ENCODE measurements at regions not wholly inside any gene's neighbourhood (a gene's known extent, or its start where the extent isn't known, plus 50 kb on each side); places are given as distances from the start of the nearest gene placed in this dataset.
A peak's percentile ranks its signal among the peaks of the same experiment; 100 is the strongest.

DNA sequence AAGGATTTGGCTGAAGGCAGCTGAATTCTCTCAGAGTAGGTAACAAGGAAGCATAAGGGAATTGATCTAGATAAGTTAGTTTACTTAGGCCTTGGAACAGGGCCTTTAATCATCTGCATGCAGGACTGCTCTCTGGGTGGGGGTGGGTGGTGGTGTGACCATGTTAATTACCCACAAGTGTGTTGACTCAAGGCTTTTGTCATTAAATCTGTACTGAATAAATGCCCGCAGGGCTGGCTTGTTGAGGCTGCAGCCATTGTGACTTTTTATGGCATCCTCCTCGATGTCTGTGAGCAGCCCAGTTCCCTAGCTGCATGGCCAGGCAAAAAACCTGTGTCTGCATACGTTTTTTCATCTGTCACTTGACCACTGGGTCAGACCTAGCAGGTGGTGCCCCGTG lies 63.5 kb upstream of the ASCC3 start:
- no peak for DNase-seq (ENCODE audit: low spot score)
- ATAC-seq: no peak

DNA sequence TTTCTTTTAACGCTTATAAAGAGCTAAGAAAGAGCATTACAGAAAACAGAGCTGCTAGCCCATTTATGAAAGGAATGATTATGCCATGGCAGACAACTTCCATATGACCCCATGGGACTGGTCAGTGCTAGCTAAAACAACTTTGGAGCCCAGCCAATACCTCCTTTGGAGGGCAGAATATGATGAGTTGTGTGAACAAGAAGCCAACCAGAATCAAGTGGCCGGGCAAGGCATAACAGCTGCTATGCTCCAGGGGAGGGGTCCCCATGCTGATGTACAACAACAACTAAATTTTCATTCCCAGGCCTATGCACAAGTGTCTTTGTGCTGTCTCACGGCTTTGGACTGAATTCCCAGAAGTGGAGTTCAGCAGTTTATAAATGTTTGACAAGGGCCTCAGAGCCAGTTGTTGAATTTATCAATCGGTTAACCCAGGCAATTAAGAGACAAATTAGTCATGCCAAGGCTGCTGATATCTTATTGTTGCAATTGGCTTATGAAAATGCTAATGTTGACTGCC lies 65.0 kb upstream of the ASCC3 start:
- no peak for ATAC-seq

DNA sequence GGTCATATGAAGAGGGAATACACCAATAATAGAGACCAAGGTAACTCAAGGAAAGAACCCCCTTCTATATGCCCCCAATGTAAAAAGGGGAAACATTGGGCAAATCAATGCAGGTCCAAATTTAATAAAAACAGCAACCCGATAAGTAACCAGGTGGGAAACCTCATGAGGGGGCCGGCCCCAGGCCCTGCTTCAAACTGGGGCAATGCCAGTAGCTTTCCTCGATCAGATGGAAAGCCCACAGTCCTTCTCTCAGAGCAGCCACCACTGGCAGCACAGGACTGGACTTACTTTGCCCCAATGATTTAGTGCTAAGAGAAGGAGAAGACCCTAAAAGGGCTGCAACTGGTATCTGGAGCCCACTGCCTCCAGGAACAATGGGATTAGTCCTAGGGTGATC lies 65.6 kb upstream of the ASCC3 start:
- DNase-seq (ENCODE audit: low spot score) (no peak), ATAC-seq (no peak)

More for the DNA sequence above, 65.0 kb upstream of the ASCC3 start:
- no peak for DNase-seq (ENCODE audit: low spot score)

- DNase-seq (ENCODE audit: low spot score): no peak
- peak; percentile 67 for ATAC-seq
Measured at GRCh38 chr6:100948381-100949133, 67.4 kb upstream of the ASCC3 start.

GRCh38 chr6:100952006-100952405 lies 70.9 kb upstream of the ASCC3 start:
- no peak for ATAC-seq
- no peak for DNase-seq (ENCODE audit: low spot score)

DNA sequence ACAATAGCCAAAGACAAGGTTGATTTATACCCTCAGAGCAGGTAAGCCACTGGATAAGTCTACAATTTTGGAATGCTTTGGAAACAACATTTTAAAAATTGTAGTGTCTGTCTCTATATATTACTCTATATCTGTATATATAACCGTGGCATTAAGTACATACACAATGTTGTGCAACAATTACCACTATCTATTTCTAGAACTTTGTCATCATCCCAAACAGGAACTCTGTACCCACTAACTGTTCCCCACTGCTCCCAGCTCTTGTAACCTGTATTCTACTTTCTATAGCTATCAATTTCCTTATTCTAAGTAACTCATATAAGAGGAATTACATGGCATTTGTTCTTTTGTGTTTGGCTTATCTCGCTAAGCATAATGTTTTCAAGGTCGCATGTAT lies 78.2 kb upstream of the ASCC3 start:
- ATAC-seq (no peak), DNase-seq (ENCODE audit: low spot score) (no peak)

- ATAC-seq (no peak), DNase-seq (ENCODE audit: low spot score) (no peak)
Measured at GRCh38 chr6:100962466-100962865, 81.3 kb upstream of the ASCC3 start.

GRCh38 chr6:100965067-100965466 lies 83.9 kb upstream of the ASCC3 start:
- DNase-seq (ENCODE audit: low spot score): no peak
- no peak for ATAC-seq

DNA sequence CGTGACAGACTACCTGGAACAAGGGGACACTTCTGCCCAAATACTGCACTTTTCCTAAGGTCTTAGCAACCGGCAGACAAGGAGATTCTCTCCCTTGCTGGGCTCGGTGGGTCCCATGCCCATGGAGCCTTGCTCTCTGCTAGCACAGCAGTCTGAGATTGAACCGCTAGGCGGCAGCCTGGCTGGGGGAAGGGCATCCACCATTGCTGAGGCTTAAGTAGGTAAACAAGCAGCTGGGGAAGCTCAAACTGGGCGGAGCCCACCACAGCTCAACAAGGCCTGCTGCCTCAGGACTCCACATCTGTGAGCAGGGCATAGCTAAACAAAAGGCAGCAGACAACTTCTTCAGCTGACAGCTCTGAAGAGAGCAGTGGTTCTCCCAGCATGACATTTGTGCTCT lies 87.8 kb upstream of the ASCC3 start:
- ATAC-seq: no peak
- DNase-seq (ENCODE audit: low spot score): no peak

DNA sequence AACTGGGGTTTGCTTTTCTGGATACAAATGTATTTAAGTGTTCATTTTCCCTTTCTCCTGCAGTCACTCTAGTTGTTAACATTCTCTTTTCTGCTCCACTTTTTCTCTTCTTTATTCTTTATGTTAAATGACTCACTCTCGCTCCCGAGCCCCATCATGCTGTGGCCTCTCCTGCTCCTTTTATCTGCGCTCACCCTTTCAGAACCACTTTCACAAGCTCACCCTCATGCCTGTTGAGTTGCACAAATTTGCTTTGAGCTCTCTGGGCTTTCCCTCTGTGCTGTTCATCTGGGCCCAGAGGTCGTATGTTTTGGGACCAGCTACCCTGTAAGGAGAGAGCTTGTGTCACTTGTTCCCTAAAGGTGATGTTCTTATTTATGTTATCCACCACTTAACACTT lies 98.1 kb upstream of the ASCC3 start:
- DNase-seq (ENCODE audit: low spot score) (no peak), ATAC-seq (no peak)

GRCh38 chr6:100980949-100981348 lies 99.8 kb upstream of the ASCC3 start:
- no peak for DNase-seq (ENCODE audit: low spot score)
- no peak for ATAC-seq

GRCh38 chr6:100986921-100987320 lies 105.8 kb upstream of the ASCC3 start:
- no peak for ATAC-seq
- DNase-seq (ENCODE audit: low spot score): no peak

DNA sequence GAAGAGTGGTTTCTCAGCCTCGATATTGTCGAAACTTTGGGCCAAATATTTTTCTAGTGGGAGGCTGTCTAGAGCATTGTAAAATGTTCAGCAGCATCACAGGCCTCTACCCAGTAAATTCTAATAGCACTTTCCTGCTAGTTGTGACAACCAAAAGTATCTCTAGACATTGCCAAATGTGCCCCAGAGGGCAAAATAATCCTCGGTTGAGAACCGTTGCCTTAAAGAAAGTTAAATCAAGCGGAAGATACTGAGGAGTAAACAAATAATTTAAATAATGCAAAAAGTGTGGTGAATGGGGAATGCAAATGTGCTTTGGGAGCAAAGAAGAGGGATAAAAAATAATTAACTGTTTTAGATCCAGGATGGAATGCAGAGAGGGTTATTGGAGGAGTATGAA lies 106.4 kb upstream of the ASCC3 start:
- DNase-seq (ENCODE audit: low spot score) (no peak), ATAC-seq (no peak)

DNA sequence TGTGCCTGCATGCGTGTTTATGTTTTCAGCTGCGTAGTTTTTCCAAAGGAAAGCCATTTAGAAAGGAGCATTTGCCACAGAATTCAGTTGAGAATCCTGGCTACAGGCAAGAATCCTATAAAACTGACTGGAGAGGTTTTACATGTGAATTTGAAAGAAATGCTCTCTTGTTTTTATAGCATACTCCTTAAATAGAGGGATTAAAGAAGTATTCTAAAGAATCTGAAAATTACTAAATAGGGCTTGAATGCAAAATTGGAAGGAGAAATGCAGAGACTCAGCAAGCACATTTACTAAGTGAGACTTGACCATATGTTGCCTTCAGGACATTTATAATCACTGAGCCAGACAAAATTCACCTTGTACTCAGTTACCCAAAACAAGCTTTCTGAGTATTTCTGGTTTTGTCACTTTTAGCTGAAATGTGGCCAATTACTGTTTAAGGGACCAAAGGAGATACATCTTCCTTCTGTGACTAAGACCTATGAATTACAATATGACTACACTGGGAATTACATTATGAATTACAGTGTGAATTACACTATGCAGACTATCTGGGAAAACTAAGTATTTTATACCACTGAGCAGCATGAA lies 107.4 kb upstream of the ASCC3 start:
- ATAC-seq: no peak
- no peak for DNase-seq (ENCODE audit: low spot score)

DNA sequence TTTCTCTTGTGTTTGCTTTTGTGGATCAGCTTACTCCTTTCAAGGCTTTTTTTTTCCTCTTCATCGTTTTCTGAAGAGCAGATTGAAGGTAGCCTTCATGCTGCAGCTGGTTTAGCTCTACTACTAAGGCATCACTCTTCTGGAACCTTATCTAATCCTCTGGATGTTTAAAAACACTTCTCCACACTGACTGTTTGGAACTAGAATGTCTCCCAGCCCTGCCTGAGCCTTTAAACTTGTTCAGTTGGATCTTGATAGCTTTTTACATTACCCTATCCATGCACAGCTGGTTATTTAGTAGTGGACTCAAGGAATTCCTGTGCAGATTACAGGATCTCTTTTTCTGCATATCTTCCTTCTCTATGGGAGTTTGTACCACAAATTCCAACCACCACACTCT lies 108.9 kb upstream of the ASCC3 start:
- ATAC-seq (no peak), DNase-seq (ENCODE audit: low spot score) (no peak)

GRCh38 chr6:100996409-100996808 lies 115.3 kb upstream of the ASCC3 start:
- DNase-seq (ENCODE audit: low spot score): no peak
- ATAC-seq: no peak

GRCh38 chr6:100998111-100998510 lies 117.0 kb upstream of the ASCC3 start:
- ATAC-seq: no peak
- no peak for DNase-seq (ENCODE audit: low spot score)

DNA sequence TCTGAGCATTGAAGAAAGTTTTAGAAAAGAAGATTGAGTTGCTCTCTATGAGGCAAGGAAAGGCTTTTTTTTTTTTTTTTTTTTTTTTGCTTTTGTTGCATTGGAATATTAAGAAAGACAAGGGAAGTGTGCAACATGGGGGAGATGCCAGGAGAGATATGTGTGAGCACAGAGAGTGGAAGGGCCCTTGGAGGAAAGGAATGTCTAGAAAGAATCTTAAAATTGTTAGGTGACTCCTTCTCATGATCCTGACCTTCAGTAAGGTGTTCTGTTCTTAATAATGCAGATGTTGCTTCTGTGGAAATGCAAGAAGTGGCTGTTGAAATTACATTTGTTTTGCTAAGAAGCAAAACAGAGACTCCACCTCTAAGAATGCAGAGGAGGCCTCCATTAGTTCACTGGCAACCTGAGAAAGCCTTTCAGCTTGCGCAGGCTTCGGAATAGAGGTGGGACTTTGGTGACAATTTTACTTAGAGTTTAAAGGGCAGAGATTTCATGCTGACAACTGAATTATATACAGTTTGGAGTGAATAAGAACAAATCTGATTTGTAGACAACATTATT lies 118.0 kb upstream of the ASCC3 start:
- ATAC-seq (no peak), DNase-seq (ENCODE audit: low spot score) (no peak)

DNA sequence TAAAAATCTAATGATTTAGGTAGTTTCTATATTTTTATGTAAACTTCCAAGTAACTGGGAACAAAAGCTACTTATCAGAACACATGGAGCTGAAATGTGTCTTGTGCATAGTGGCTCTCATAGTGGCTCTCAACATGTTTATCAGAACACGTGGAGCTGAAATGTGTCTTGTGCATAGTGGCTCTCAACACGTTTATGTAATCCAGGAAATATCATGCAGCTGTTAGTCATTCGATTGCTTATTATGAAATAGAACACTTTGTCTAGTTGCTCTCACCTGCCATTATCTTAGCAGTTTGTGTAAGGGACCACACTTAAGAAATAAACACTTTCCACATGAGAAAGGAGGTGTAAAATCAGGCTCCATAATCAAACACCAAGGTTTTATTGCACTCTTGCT lies 119.2 kb upstream of the ASCC3 start:
- DNase-seq (ENCODE audit: low spot score) (no peak), ATAC-seq (peak; percentile 44)

- ATAC-seq: peak; percentile 14
Measured at GRCh38 chr6:101001012-101001411, 119.9 kb upstream of the ASCC3 start.

GRCh38 chr6:101001607-101002006 lies 120.5 kb upstream of the ASCC3 start:
- DNase-seq (ENCODE audit: low spot score) (no peak), ATAC-seq (peak; percentile 54)

More at GRCh38 chr6:101001012-101001411, 119.9 kb upstream of the ASCC3 start:
- no peak for DNase-seq (ENCODE audit: low spot score)

DNA sequence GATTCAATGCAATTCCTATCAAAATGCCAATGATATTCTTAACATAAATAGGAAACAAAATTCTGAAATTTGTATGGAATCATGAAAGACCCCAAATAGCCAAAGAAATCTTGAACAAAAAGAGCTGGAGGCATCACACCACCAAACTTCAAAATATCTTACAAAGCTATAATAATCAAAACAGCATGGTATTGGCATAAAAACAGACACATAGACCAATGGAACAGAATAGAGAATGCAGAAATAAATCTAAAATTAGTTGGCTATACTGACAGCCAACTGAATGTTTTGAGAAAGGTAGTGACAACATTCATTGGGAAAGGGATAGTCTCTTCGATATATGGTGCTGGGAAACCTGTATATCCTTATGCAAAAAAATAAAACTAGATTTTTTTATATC lies 121.9 kb upstream of the ASCC3 start:
- DNase-seq (ENCODE audit: low spot score): no peak
- ATAC-seq: no peak

Data from left lobe of liver (tissue), 2 donors.